ENCODE measurements at regions not wholly inside any gene's neighbourhood (a gene's known extent, or its start where the extent isn't known, plus 50 kb on each side); places are given as distances from the start of the nearest gene placed in this dataset.
A peak's percentile ranks its signal among the peaks of the same experiment; 100 is the strongest.

GRCh38 chr4:20565075-20565721 lies 135.1 kb upstream of the PACRGL start:
- 52 to 100% (median 78%) methylated on average over 1 to 7 of the region's 7 CpGs for WGBS, 10 experiments
- Histone ChIP-seq H3K27ac (no peak overlapping the region), H3K4me3 (no peak overlapping the region), H3K4me1 (replicated peaks in 1 of 2) (no peaks in the 10 kb centered on the region)
- no peak for ATAC-seq (replicated peaks in 6 of 8)
- in situ Hi-C loops (cut with MboI; ENCODE audit: low pct_unique_long_range_greater_than_20kb in 2 of 9, low sequenced_read_pairs in 9 of 9, unreplicated experiment in 9 of 9): no loop called here

GRCh38 chr4:20570981-20571715 lies 129.1 kb upstream of the PACRGL start:
- no peak overlapping the region for H3K4me3 ChIP-seq
- no peak for ATAC-seq (replicated peaks in 6 of 8)
- in situ Hi-C loops (cut with MboI; ENCODE audit: low pct_unique_long_range_greater_than_20kb in 2 of 9, low sequenced_read_pairs in 9 of 9, unreplicated experiment in 9 of 9): no loop called here
- no peak overlapping the region for H3K27ac ChIP-seq
- WGBS, 10 experiments: 85 to 100% (median 98%) methylated on average over 1 to 2 of the region's 2 CpGs
- peaks cover 14 to 17% of the 10 kb centered on the region in 2 donors for H3K4me1 ChIP-seq (replicated peaks in 1 of 2)

- peak in 3 of 8 experiments; percentile 35 to 41 (median 37) for ATAC-seq (replicated peaks in 6 of 8)
- Histone ChIP-seq H3K4me3 (no peak overlapping the region), H3K27ac (no peak overlapping the region), H3K4me1 (replicated peaks in 1 of 2) (peaks cover 14 to 17% of the 10 kb centered on the region in 2 donors)
- in situ Hi-C loops (cut with MboI; ENCODE audit: low pct_unique_long_range_greater_than_20kb in 2 of 9, low sequenced_read_pairs in 9 of 9, unreplicated experiment in 9 of 9): no loop called here
- WGBS, 10 experiments: 10 to 100% (median 35%) methylated on average over 2 to 8 of the region's 8 CpGs; no CpG with 5 or more reads in 1 of the 10 experiments
Observed at GRCh38 chr4:20572976-20573375, 127.3 kb upstream of the PACRGL start.

GRCh38 chr4:20574986-20575385 lies 125.3 kb upstream of the PACRGL start:
- Histone ChIP-seq H3K27ac (no peak overlapping the region), H3K4me3 (no peak overlapping the region), H3K4me1 (replicated peaks in 1 of 2) (peaks cover 14 to 17% of the 10 kb centered on the region in 2 donors)
- in situ Hi-C loops (cut with MboI; ENCODE audit: low pct_unique_long_range_greater_than_20kb in 2 of 9, low sequenced_read_pairs in 9 of 9, unreplicated experiment in 9 of 9): no loop called here
- WGBS, 10 experiments: 33 to 100% (median 100%) methylated on average over 1 of the region's 1 CpG; no CpG with 5 or more reads in 1 of the 10 experiments
- no peak for ATAC-seq (replicated peaks in 6 of 8)

- no peak overlapping the region for H3K4me3 ChIP-seq
- peaks cover 14 to 17% of the 10 kb centered on the region in 2 donors for H3K4me1 ChIP-seq (replicated peaks in 1 of 2)
- 34 to 85% (median 75%) methylated on average over 2 to 5 of the region's 5 CpGs; no CpG with 5 or more reads in 2 of the 10 experiments for whole genome bisulfite sequencing, 10 experiments
- in situ Hi-C loops (cut with MboI; ENCODE audit: low pct_unique_long_range_greater_than_20kb in 2 of 9, low sequenced_read_pairs in 9 of 9, unreplicated experiment in 9 of 9): no loop called here
- peak in 4 of 8 experiments; percentile 5 to 48 (median 34) for ATAC-seq (replicated peaks in 6 of 8)
- no peak overlapping the region for H3K27ac ChIP-seq
Observed at GRCh38 chr4:20575486-20575885, 124.8 kb upstream of the PACRGL start.

GRCh38 chr4:20576861-20577260 lies 123.4 kb upstream of the PACRGL start:
- in situ Hi-C loops (cut with MboI; ENCODE audit: low pct_unique_long_range_greater_than_20kb in 2 of 9, low sequenced_read_pairs in 9 of 9, unreplicated experiment in 9 of 9): no loop called here
- peaks cover 14 to 17% of the 10 kb centered on the region in 2 donors for H3K4me1 ChIP-seq (replicated peaks in 1 of 2)
- no peak overlapping the region for H3K4me3 ChIP-seq
- no peak for ATAC-seq (replicated peaks in 6 of 8)
- H3K27ac ChIP-seq: no peak overlapping the region

GRCh38 chr4:20577702-20578101 lies 122.6 kb upstream of the PACRGL start:
- WGBS, 10 experiments: 40 to 100% (median 72%) methylated on average over 1 to 2 of the region's 2 CpGs
- ATAC-seq (replicated peaks in 6 of 8): no peak
- in situ Hi-C loops (cut with MboI; ENCODE audit: low pct_unique_long_range_greater_than_20kb in 2 of 9, low sequenced_read_pairs in 9 of 9, unreplicated experiment in 9 of 9): no loop called here
- no peak overlapping the region for H3K4me3 ChIP-seq
- H3K4me1 ChIP-seq (replicated peaks in 1 of 2): peaks cover 11 to 14% of the 10 kb centered on the region in 2 donors
- H3K27ac ChIP-seq: no peak overlapping the region

- in situ Hi-C loops (cut with MboI; ENCODE audit: low pct_unique_long_range_greater_than_20kb in 2 of 9, low sequenced_read_pairs in 9 of 9, unreplicated experiment in 9 of 9): no loop called here
- H3K4me3 ChIP-seq: no peak overlapping the region
- H3K4me1 ChIP-seq (replicated peaks in 1 of 2): peaks cover under 1 to 1% of the 10 kb centered on the region in 2 donors
- H3K27ac ChIP-seq: no peak overlapping the region
- WGBS, 10 experiments: 80 to 100% (median 98%) methylated on average over 1 to 2 of the region's 2 CpGs
- ATAC-seq (replicated peaks in 6 of 8): no peak
Observed at GRCh38 chr4:20580907-20581306, 119.4 kb upstream of the PACRGL start.

- no peak overlapping the region for H3K27ac ChIP-seq
- in situ Hi-C loops (cut with MboI; ENCODE audit: low pct_unique_long_range_greater_than_20kb in 2 of 9, low sequenced_read_pairs in 9 of 9, unreplicated experiment in 9 of 9): no loop called here
- WGBS, 10 experiments: 75 to 100% (median 100%) methylated on average over 1 of the region's 1 CpG; no CpG with 5 or more reads in 5 of the 10 experiments
- H3K4me3 ChIP-seq: no peak overlapping the region
- H3K4me1 ChIP-seq (replicated peaks in 1 of 2): peaks cover 0 to 24% of the 10 kb centered on the region in 2 donors
- ATAC-seq (replicated peaks in 6 of 8): no peak
Observed at GRCh38 chr4:20589436-20589835, 110.8 kb upstream of the PACRGL start.

GRCh38 chr4:20590849-20591248 lies 109.4 kb upstream of the PACRGL start:
- ATAC-seq (replicated peaks in 6 of 8): peak in 3 of 8 experiments; percentile 50 to 82 (median 59)
- 40 to 100% (median 90%) methylated on average over 1 to 2 of the region's 2 CpGs; no CpG with 5 or more reads in 1 of the 10 experiments for WGBS, 10 experiments
- H3K27ac ChIP-seq: no peak overlapping the region
- peaks cover 0 to 24% of the 10 kb centered on the region in 2 donors for H3K4me1 ChIP-seq (replicated peaks in 1 of 2)
- H3K4me3 ChIP-seq: no peak overlapping the region
- in situ Hi-C loops (cut with MboI; ENCODE audit: low pct_unique_long_range_greater_than_20kb in 2 of 9, low sequenced_read_pairs in 9 of 9, unreplicated experiment in 9 of 9): no loop called here

- 44 to 100% (median 95%) methylated on average over 1 to 2 of the region's 2 CpGs; no CpG with 5 or more reads in 2 of the 10 experiments for WGBS, 10 experiments
- in situ Hi-C loops (cut with MboI; ENCODE audit: low pct_unique_long_range_greater_than_20kb in 2 of 9, low sequenced_read_pairs in 9 of 9, unreplicated experiment in 9 of 9): no loop called here
- no peak overlapping the region for H3K27ac ChIP-seq
Observed at GRCh38 chr4:20591571-20591970, 108.7 kb upstream of the PACRGL start.

GRCh38 chr4:20592013-20592412 lies 108.2 kb upstream of the PACRGL start:
- Histone ChIP-seq H3K27ac (no peak overlapping the region), H3K4me3 (no peak overlapping the region), H3K4me1 (replicated peaks in 1 of 2) (peaks cover 0 to 24% of the 10 kb centered on the region in 2 donors)
- 25 to 94% (median 88%) methylated on average over 2 to 3 of the region's 3 CpGs; no CpG with 5 or more reads in 1 of the 10 experiments for WGBS, 10 experiments
- ATAC-seq (replicated peaks in 6 of 8): peak in 1 of 8 experiments; percentile 47
- in situ Hi-C loops (cut with MboI; ENCODE audit: low pct_unique_long_range_greater_than_20kb in 2 of 9, low sequenced_read_pairs in 9 of 9, unreplicated experiment in 9 of 9): no loop called here

More at GRCh38 chr4:20591571-20591970, 108.7 kb upstream of the PACRGL start:
- ATAC-seq (replicated peaks in 6 of 8): no peak
- Histone ChIP-seq H3K4me1 (replicated peaks in 1 of 2) (peaks cover 0 to 24% of the 10 kb centered on the region in 2 donors), H3K4me3 (no peak overlapping the region)

- ATAC-seq (replicated peaks in 6 of 8): peak in 4 of 8 experiments; percentile 37 to 72 (median 62)
- Histone ChIP-seq H3K27ac (no peak overlapping the region), H3K4me1 (replicated peaks in 1 of 2) (peaks cover 0 to 24% of the 10 kb centered on the region in 2 donors), H3K4me3 (no peak overlapping the region)
- in situ Hi-C loops (cut with MboI; ENCODE audit: low pct_unique_long_range_greater_than_20kb in 2 of 9, low sequenced_read_pairs in 9 of 9, unreplicated experiment in 9 of 9): no loop called here
- WGBS, 10 experiments: 46 to 100% (median 80%) methylated on average over 1 to 2 of the region's 2 CpGs; no CpG with 5 or more reads in 2 of the 10 experiments
Observed at GRCh38 chr4:20592663-20593062, 107.6 kb upstream of the PACRGL start.
